ENCODE measurements at regions not wholly inside any gene's neighbourhood (a gene's known extent, or its start where the extent isn't known, plus 50 kb on each side); places are given as distances from the start of the nearest gene placed in this dataset.

DNA sequence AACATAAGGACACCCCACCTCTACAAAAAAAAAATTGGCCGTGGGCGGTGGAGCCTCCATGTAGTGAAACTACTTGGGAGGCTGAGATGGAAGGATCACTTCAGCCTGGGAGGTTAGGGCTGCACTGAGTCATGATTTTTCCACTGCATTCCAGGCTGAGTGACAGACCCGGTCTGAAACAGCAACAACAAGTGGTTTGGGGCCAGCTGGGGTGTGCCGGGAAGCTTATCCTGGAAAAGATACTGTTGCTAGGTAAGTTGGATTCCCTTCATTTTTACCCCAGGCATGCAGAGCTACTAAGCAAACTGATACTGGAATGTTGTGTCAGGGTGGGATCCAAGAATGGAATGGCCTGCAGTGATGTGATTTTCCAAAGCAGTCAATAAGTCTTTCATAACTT lies 57.0 kb downstream of the XAGE2 start:
- H3K4me2 ChIP-seq (replicated peaks; ENCODE audit: extremely low read depth, low read length, poor library complexity, severe bottlenecking), result no peak overlapping the region
- Mint-ChIP-seq H3K36me3 (no peaks in the 10 kb centered on the region), H3K27me3 (ENCODE audit: low read depth in 3 of 3) (peaks cover 0 to 12% (median 1%) of the 10 kb centered on the region in 3 donors), H3K27ac (no peak overlapping the region), H3K4me1 (no peaks in the 10 kb centered on the region), H3K4me3 (no peak overlapping the region), H3K9me3 (no peaks in the 10 kb centered on the region)
- no peaks in the 10 kb centered on the region for H3K9me3 ChIP-seq (replicated peaks in 1 of 2; ENCODE audit: control insufficient read depth in 1 of 2, insufficient read depth in 1 of 2, low read length in 2 of 2)
- H3K4me3 ChIP-seq (replicated peaks in 1 of 3; ENCODE audit: low read depth in 2 of 3, low read length in 3 of 3), result no peak overlapping the region
- no peak overlapping the region for H3K27ac ChIP-seq (ENCODE audit: low read depth in 1 of 2, low read length in 2 of 2)
- H2AFZ ChIP-seq (ENCODE audit: insufficient read depth, low read depth, low read length, poor library complexity, severe bottlenecking), result no peak overlapping the region
- TF ChIP-seq, protein P1, sequence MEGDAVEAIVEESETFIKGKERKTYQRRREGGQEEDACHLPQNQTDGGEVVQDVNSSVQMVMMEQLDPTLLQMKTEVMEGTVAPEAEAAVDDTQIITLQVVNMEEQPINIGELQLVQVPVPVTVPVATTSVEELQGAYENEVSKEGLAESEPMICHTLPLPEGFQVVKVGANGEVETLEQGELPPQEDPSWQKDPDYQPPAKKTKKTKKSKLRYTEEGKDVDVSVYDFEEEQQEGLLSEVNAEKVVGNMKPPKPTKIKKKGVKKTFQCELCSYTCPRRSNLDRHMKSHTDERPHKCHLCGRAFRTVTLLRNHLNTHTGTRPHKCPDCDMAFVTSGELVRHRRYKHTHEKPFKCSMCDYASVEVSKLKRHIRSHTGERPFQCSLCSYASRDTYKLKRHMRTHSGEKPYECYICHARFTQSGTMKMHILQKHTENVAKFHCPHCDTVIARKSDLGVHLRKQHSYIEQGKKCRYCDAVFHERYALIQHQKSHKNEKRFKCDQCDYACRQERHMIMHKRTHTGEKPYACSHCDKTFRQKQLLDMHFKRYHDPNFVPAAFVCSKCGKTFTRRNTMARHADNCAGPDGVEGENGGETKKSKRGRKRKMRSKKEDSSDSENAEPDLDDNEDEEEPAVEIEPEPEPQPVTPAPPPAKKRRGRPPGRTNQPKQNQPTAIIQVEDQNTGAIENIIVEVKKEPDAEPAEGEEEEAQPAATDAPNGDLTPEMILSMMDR (IDR thresholded peaks at IDR 0.05), result no peak
- intact Hi-C loops (cut with micrococcal nuclease), result no loop called here
- H3K36me3 ChIP-seq (replicated peaks in 1 of 2; ENCODE audit: control insufficient read depth in 1 of 2, insufficient read depth in 2 of 2, low read length in 2 of 2), result no peaks in the 10 kb centered on the region
- H4K20me1 ChIP-seq (ENCODE audit: insufficient read depth, low read length), result no peaks in the 10 kb centered on the region
- peaks cover 0 to 2% of the 10 kb centered on the region in 2 donors for H3K27me3 ChIP-seq (ENCODE audit: control insufficient read depth in 2 of 2, insufficient read depth in 2 of 2, low read length in 2 of 2)
- DNase-seq, result no peak
- H3K79me2 ChIP-seq (ENCODE audit: insufficient read depth, low read length), result no peaks in the 10 kb centered on the region
- H3K4me1 ChIP-seq (ENCODE audit: control insufficient read depth in 1 of 2, insufficient read depth in 2 of 2, low read length in 2 of 2), result no peaks in the 10 kb centered on the region
- no CpG with 5 or more reads among the region's 4 CpGs for WGBS (ENCODE audit: insufficient coverage)
- H3K9ac ChIP-seq (ENCODE audit: insufficient read depth, low read length, poor library complexity, severe bottlenecking), result no peak overlapping the region

DNA sequence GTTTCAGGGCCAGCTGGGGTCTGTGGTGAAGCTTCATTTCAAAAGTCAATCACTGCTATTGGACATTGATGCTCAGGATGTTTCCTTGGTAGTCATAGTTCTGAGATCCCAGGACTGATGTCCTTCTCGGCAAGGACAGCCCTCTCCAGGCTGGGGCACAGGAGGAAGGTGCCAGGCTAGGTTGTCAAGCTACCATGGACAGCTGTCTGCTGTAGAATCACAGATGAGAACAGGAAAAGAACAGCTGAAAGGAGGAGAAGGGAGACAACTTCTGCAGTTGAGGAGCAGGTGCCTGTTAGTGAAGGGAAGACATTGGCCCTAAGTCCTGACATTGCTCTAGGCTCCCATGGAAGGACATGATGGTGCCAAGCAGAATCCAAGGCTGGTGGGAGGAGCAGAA lies 58.0 kb downstream of the XAGE2 start:
- Histone ChIP-seq H3K4me3 (replicated peaks in 1 of 3; ENCODE audit: low read depth in 2 of 3, low read length in 3 of 3) (no peak overlapping the region), H3K36me3 (replicated peaks in 1 of 2; ENCODE audit: control insufficient read depth in 1 of 2, insufficient read depth in 2 of 2, low read length in 2 of 2) (no peaks in the 10 kb centered on the region), H3K4me2 (replicated peaks; ENCODE audit: extremely low read depth, low read length, poor library complexity, severe bottlenecking) (no peak overlapping the region), H3K79me2 (ENCODE audit: insufficient read depth, low read length) (no peaks in the 10 kb centered on the region), H2AFZ (ENCODE audit: insufficient read depth, low read depth, low read length, poor library complexity, severe bottlenecking) (no peak overlapping the region), H3K9me3 (replicated peaks in 1 of 2; ENCODE audit: control insufficient read depth in 1 of 2, insufficient read depth in 1 of 2, low read length in 2 of 2) (no peaks in the 10 kb centered on the region), H3K9ac (ENCODE audit: insufficient read depth, low read length, poor library complexity, severe bottlenecking) (no peak overlapping the region), H3K27me3 (ENCODE audit: control insufficient read depth in 2 of 2, insufficient read depth in 2 of 2, low read length in 2 of 2) (peaks cover 0 to 2% of the 10 kb centered on the region in 2 donors), H3K27ac (ENCODE audit: low read depth in 1 of 2, low read length in 2 of 2) (no peak overlapping the region), H4K20me1 (ENCODE audit: insufficient read depth, low read length) (no peaks in the 10 kb centered on the region), H3K4me1 (ENCODE audit: control insufficient read depth in 1 of 2, insufficient read depth in 2 of 2, low read length in 2 of 2) (no peaks in the 10 kb centered on the region)
- Mint-ChIP-seq H3K27me3 (ENCODE audit: low read depth in 3 of 3) (peaks cover 0 to 12% (median 1%) of the 10 kb centered on the region in 3 donors), H3K27ac (peak overlapping the region in 1 of 7 donors; percentile 43), H3K4me3 (no peak overlapping the region), H3K36me3 (no peaks in the 10 kb centered on the region), H3K9me3 (peaks cover 0 to 3% (median 0%) of the 10 kb centered on the region in 7 donors), H3K4me1 (no peaks in the 10 kb centered on the region)
- WGBS (ENCODE audit: insufficient coverage), result 71% methylated on average over 1 of the region's 1 CpG
- DNase-seq, result no peak
- intact Hi-C loops (cut with micrococcal nuclease), result no loop called here
- TF ChIP-seq, protein P1 (IDR thresholded peaks at IDR 0.05), result no peak

Measured in CD14-positive monocyte (primary cell).